GM20000 (cell line): ENCODE measurements at regions not wholly inside any gene's neighbourhood (a gene's known extent, or its start where the extent isn't known, plus 50 kb on each side); places are given as distances from the start of the nearest gene placed in this dataset.

Experiments
- DNase-seq: peaks from one replicate; pipeline ENCODE4 v3.0.0; 2012; ENCODE audit warnings: low spot score
- TF ChIP-seq, protein P1 (sequence below): IDR thresholded peaks from 2 replicates; pipeline ENCODE4 v1.5.1; 2012; ENCODE audit warnings: mild to moderate bottlenecking, control low read depth; ENCODE audit errors: extremely low read depth, missing control alignments

DNA sequence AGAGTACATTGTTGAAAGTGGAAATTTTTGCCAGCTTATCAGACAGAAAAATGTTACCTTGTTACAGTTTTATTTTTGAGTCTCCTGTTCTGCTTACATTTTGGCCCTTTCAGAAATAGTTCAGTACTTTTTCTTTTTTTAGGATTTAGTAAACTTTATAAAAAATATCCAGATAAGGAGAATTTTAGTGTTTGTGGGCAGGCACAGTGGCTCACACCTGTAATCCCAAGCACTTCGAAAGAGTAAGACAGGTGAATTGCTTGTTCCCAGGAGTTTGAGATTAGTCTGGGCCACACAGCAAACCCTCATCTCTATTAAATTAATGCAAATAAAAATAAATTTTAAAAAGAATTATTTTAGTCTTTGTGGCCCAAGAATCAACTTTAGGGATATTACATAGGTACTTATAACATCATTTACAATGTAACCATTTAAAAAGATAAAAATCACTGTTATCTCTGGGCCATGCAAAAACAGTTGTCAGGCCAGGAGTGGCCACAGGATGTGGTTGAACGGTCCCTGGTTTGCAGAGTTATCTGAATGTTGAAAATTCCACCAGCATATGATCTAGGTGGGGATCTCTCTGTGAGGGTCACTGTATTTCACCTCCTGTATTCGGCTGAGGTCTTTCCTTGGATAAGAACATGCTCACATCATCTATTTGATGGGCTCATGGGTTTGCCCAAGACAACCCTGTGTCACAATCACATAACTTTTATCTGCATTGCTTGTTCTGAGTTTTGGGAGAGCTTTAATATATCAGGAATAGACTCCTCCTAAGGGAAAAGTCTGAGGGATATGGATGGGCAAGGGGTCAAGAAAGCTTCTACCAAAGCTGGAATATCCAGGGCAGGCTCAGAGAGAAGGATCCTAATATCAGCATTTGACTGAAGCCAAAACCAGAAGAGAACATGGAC is 91.5 kb downstream of the GGTLC2 start:
- TF ChIP-seq, protein P1, sequence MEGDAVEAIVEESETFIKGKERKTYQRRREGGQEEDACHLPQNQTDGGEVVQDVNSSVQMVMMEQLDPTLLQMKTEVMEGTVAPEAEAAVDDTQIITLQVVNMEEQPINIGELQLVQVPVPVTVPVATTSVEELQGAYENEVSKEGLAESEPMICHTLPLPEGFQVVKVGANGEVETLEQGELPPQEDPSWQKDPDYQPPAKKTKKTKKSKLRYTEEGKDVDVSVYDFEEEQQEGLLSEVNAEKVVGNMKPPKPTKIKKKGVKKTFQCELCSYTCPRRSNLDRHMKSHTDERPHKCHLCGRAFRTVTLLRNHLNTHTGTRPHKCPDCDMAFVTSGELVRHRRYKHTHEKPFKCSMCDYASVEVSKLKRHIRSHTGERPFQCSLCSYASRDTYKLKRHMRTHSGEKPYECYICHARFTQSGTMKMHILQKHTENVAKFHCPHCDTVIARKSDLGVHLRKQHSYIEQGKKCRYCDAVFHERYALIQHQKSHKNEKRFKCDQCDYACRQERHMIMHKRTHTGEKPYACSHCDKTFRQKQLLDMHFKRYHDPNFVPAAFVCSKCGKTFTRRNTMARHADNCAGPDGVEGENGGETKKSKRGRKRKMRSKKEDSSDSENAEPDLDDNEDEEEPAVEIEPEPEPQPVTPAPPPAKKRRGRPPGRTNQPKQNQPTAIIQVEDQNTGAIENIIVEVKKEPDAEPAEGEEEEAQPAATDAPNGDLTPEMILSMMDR = no peak
- no peak for DNase-seq

DNA sequence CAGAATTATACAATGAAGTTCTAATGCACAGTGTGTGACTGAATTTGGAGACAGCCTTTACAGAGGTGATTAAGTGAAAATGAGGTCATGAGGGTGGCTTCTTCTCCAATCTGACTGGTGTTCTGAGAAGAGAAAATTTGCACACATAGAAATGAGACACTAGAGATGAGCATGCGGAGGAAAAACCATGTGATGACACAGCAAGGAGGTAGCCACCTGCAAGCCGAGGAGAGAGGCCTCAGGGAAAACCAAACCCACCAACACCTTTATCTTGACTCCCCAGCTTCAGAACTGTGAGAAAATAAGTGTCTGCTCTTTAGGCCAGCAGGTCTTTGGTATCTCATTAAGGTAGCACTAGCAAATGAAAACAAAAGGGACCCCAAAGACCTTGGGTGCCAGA is 93.2 kb downstream of the GGTLC2 start:
- DNase-seq = no peak
- TF ChIP-seq, protein P1 = no peak

DNA sequence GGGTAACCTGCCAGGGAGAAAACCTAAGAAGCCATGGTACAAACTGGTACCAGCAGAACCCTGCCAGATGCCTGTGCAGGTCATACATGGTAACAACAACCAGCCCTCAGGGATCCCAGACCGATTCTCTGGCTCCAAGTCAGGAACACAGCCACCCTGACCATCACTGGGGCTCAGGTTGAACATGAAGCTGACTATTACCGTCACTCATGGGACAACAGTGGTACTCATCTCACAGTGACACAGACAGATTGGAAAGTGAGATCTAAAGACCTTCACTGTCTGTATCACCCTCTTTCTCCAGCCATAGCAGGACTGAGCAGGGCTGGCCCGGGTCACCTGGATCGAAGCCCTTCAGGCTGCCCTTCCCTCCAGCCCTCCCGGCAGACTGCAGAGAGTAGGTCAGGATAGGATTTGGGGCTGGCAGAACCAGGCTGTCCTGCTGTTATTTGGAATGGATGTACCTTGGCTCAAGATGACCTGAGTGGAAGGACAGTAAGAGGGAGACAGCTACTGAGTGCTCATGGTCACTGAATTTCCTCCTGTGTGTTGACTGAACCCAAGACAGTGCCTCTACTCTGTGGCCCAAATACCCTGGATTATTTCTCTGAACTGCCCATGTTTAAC is 94.7 kb downstream of the GGTLC2 start:
- TF ChIP-seq, protein P1 = no peak
- DNase-seq = no peak

DNA sequence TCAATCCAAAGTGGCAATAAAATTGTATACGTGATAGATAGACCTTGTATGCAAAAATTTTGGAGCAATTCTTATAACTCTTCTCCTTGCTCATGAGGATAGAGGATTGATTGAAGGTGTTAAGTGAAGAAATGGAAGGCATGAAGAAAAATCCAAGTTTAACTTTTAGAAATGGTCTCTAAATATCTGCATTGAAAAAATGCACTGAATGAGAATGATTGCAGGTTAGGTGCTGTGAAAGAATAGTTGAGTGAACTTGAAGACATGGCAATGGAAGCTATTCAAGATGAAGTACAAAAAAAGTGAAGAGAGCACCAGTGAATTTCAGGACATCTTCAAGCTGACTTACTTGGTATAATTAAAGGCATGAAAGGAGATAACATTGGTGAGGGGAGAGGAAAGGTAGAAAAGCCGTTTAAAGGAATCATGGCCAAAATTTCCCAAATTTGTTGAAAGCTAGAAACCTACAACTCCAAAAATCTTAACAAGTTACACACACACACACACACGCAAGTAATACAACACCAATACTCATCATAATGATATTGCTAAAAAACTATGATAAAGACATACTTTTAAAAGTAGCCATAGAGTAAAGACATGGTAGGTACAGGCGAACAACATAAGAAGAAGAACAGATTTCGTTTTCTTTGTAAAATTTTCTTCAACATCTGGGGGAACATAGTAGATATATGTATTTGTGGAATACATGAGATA is 96.3 kb downstream of the GGTLC2 start:
- TF ChIP-seq, protein P1 = no peak
- DNase-seq = no peak

DNA sequence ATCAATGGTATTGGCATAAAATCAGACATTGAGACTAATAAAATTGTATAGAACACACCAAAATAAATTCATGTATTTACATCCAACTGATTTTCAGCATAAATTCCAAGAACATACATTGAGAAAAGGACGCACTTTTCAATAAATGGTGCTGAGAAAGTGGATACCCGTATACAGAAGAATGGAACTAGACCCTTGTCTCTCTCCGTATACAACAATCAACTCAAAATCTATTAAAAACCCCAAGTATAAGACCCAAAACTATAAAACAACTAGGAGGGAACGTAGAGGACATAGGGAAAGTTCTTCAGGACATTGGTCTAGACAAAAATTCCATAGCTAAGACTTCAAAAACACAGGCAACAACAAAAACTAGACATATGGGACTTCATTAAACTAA is 97.4 kb downstream of the GGTLC2 start:
- no peak for DNase-seq
- TF ChIP-seq, protein P1 = no peak

DNA sequence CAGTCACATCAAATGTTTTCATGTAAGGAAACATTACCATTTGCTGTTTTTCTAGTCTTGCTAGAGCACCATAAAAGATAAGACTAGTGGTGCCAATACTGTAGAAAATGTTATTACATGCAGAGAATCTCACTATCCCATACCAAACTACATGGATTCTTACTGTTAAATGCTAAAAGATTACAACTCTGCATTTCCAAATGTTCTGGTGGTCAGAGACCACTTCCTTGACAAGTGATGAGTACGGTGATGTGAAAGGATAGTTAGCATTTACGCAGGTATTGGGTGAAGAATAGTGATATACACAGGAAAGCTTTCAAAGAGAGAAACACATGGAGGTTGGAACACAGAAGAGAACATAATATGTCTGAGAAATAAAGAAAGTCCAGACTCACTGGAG is 98.2 kb downstream of the GGTLC2 start:
- no peak for DNase-seq
- TF ChIP-seq, protein P1 = no peak

DNA sequence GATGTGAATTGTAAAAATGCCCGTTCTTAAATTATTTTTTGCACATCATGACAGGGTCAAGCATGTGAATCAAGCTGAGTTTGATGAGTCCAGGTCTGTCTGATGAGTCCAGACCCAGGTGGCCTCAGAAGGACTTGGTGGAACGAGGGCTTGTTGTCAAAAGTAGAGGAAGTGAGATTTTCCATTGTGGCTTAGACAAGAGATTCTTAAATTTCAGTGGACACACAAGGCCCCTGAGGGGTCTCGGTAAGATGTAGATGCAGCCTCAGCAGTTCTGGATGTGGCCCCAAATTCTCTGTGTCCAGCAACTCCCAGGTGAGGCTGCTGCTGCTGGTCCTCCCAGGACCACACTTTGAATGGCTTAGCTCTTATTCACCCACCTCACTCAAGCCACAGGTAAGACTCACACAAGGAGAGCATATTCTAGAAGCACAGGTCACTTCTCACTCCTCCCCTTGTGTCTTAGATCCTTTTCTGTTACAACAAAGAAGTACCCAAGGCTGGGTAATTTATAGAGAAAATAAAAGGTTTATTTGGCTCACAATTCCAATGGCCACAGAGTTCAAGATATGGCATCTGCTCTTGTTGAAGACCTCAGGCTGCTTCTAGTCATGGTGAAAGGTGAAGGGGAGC is 98.8 kb downstream of the GGTLC2 start:
- TF ChIP-seq, protein P1 = no peak
- DNase-seq = no peak
